Trophoblast cell (in vitro differentiated cells and primary cell): ENCODE measurements at regions not wholly inside any gene's neighbourhood (a gene's known extent, or its start where the extent isn't known, plus 50 kb on each side); places are given as distances from the start of the nearest gene placed in this dataset.

Experiments used
- DNase-seq, 2 donors: peaks; one replicate each; pipeline ENCODE4 v3.0.0-alpha.2; 2016
- H2AFZ ChIP-seq: 2 replicates; pipeline ENCODE4 v1.6.1; 2013; ENCODE audit warnings: low read length, moderate library complexity, mild to moderate bottlenecking; ENCODE audit not compliant: insufficient read depth, poor library complexity
- H2AK5ac ChIP-seq: 2 replicates; pipeline ENCODE4 v1.6.1; 2013; ENCODE audit warnings: mild to moderate bottlenecking, low read length
- H2BK120ac ChIP-seq: 2 replicates; pipeline ENCODE4 v1.6.1; 2013; ENCODE audit warnings: low read length, mild to moderate bottlenecking, moderate library complexity; ENCODE audit not compliant: insufficient read depth, poor library complexity
- H2BK12ac ChIP-seq: 2 replicates; pipeline ENCODE4 v1.6.1; 2013; ENCODE audit warnings: mild to moderate bottlenecking, low read length, moderate library complexity
- H2BK5ac ChIP-seq: 2 replicates; pipeline ENCODE4 v1.6.1; 2013; ENCODE audit warnings: low read length, low read depth, moderate library complexity, mild to moderate bottlenecking; ENCODE audit not compliant: poor library complexity
- H3K14ac ChIP-seq: 2 replicates; pipeline ENCODE4 v1.6.1; 2013; ENCODE audit warnings: mild to moderate bottlenecking, low read length
- H3K18ac ChIP-seq: 2 replicates; pipeline ENCODE4 v1.6.1; 2013; ENCODE audit warnings: mild to moderate bottlenecking, low read length
- H3K23ac ChIP-seq: 2 replicates; pipeline ENCODE4 v1.6.1; 2013; ENCODE audit warnings: low read length
- H3K27ac ChIP-seq: 2 replicates; pipeline ENCODE4 v1.5.1; 2013; ENCODE audit warnings: low read depth, mild to moderate bottlenecking, inconsistent platforms, low read length, moderate library complexity
- H3K27me3 ChIP-seq: 2 replicates; pipeline ENCODE4 v1.6.1; 2013; ENCODE audit warnings: inconsistent platforms, mild to moderate bottlenecking, low read length, moderate library complexity; ENCODE audit not compliant: insufficient read depth
- H3K36me3 ChIP-seq, 2 experiments: 1 replicate in 1 of 2; 2 replicates in 1 of 2; pipeline ENCODE4 v1.6.1; 2013; ENCODE audit warnings: low read length in 2 of 2, mild to moderate bottlenecking in 2 of 2, moderate library complexity in 1 of 2; ENCODE audit not compliant: insufficient read depth in 2 of 2, control insufficient read depth in 1 of 2
- H3K4ac ChIP-seq: 2 replicates; pipeline ENCODE4 v1.6.1; 2013; ENCODE audit warnings: low read depth, mild to moderate bottlenecking, low read length, moderate library complexity
- H3K4me1 ChIP-seq, 2 experiments: 1 replicate in 1 of 2; 2 replicates in 1 of 2; pipeline ENCODE4 v1.6.1; 2013; ENCODE audit warnings: low read length in 2 of 2, mild to moderate bottlenecking in 2 of 2, moderate library complexity in 1 of 2; ENCODE audit not compliant: insufficient read depth in 2 of 2, control insufficient read depth in 1 of 2
- H3K4me2 ChIP-seq: 2 replicates; pipeline ENCODE4 v1.6.1; 2013; ENCODE audit warnings: inconsistent platforms, mild to moderate bottlenecking, low read length, moderate library complexity
- H3K4me3 ChIP-seq: 2 replicates; pipeline ENCODE4 v1.5.1; 2013; ENCODE audit warnings: mild to moderate bottlenecking, low read depth, low read length, inconsistent platforms
- H3K79me1 ChIP-seq: one replicate; pipeline ENCODE4 v1.6.1; 2013; ENCODE audit warnings: low read length
- H3K79me2 ChIP-seq: 2 replicates; pipeline ENCODE4 v1.6.1; 2013; ENCODE audit warnings: low read length, mild to moderate bottlenecking; ENCODE audit not compliant: control insufficient read depth, insufficient read depth, poor library complexity
- H3K9ac ChIP-seq: 2 replicates; pipeline ENCODE4 v1.6.1; 2013; ENCODE audit warnings: mild to moderate bottlenecking, low read length
- H3K9me3 ChIP-seq: 2 replicates; pipeline ENCODE4 v1.6.1; 2013; ENCODE audit warnings: low read depth, mild to moderate bottlenecking, control low read depth, inconsistent platforms, low read length; ENCODE audit not compliant: insufficient read depth
- H4K12ac ChIP-seq: 2 replicates; pipeline ENCODE4 v1.6.1; 2013; ENCODE audit warnings: low read depth, mild to moderate bottlenecking, low read length, moderate library complexity
- H4K8ac ChIP-seq: 2 replicates; pipeline ENCODE4 v1.6.1; 2013; ENCODE audit warnings: low read depth, mild to moderate bottlenecking, low read length, moderate library complexity
- H4K91ac ChIP-seq: one replicate; pipeline ENCODE4 v1.6.1; 2013; ENCODE audit warnings: low read depth, mild to moderate bottlenecking, low read length, moderate library complexity
- WGBS: extraction: QIAGEN DNeasy Blood & Tissue Kit; methylation state at CpG from one replicate; pipeline ENCODE4 v1.1.7; 2013; ENCODE audit warnings: missing lambda C conversion rate; ENCODE audit not compliant: insufficient read length, insufficient coverage; ENCODE audit errors: extremely low coverage; 5-methylcytosine and 5-hydroxymethylcytosine counted together

DNA sequence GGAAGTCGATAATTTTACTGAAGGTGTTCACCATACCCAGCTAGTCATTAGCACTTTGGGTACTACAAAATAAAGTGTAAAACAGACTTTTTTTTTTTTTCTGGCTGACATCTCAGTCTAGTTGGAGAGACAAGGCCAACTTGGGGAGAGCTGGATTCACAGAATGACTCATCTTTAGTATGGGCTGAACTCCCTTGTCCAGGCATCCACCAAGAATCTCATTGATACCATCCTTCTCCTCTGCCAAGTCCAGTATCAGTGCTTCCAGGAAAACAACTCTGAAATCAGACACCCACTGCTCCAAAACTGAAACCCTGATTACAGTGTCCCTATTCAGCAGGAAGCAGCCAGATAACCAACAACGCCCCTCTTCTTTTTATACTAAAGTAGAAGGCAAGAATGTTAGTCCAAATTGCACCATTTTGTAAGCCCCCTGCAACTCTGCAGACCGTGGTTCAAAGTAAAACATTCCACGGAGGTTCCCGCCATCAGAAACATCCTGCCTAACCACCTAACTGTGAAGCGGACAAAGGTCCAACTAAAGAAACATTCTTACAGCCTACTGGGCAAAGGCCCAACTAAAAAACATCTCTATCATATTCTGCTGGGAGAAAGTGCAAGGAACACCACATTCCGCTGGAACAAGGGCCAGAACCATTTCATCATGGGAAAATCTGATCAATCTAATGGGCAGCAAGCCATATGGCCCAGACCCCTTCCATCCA is 728.2 kb downstream of the BRINP1 start:
- no peak overlapping the region for H4K91ac ChIP-seq
- H2BK12ac ChIP-seq, result no peak overlapping the region
- no peak overlapping the region for H2AK5ac ChIP-seq
- H3K4me3 ChIP-seq, result no peak overlapping the region
- H3K4me1 ChIP-seq, result peaks cover 0 to 9% of the 10 kb centered on the region in 2 experiments
- no peak overlapping the region for H3K4ac ChIP-seq
- DNase-seq, result no peak
- no peak overlapping the region for H3K18ac ChIP-seq
- H4K12ac ChIP-seq, result no peak overlapping the region
- no peaks in the 10 kb centered on the region for H3K36me3 ChIP-seq
- H2BK120ac ChIP-seq, result no peak overlapping the region
- H2BK5ac ChIP-seq, result no peak overlapping the region
- no peaks in the 10 kb centered on the region for H3K27me3 ChIP-seq
- H3K79me1 ChIP-seq, result no peaks in the 10 kb centered on the region
- H3K27ac ChIP-seq, result no peak overlapping the region
- no peak overlapping the region for H4K8ac ChIP-seq
- H3K14ac ChIP-seq, result no peak overlapping the region
- H3K79me2 ChIP-seq, result no peaks in the 10 kb centered on the region
- H3K4me2 ChIP-seq, result no peak overlapping the region
- H3K9ac ChIP-seq, result no peak overlapping the region
- H3K9me3 ChIP-seq, result no peaks in the 10 kb centered on the region
- H2AFZ ChIP-seq, result no peak overlapping the region
- no peak overlapping the region for H3K23ac ChIP-seq
- WGBS, result no CpG with 5 or more reads among the region's 7 CpGs

DNA sequence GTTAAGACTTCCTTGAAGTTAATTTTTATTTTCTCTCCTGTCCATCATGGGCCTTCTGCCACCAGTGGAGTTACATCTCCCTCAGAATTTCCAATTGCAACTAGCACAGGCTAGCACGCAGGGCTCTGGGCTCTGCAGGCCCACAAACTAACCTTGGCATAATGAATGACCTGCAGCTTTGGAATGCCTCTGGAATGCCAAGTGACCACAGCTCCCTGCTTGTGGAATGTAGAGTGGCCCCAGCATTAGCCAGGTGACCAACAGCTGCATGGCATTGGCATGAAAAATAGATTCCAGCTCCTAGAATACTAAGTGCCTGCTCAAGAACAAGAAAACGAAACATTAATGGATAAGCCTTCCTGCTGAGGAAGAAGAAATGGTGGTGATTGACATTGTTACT is 726.1 kb downstream of the BRINP1 start:
- no peak overlapping the region for H3K4ac ChIP-seq
- H3K4me3 ChIP-seq, result no peak overlapping the region
- H2BK120ac ChIP-seq, result no peak overlapping the region
- peak; percentile 31 to 39 for DNase-seq
- no peaks in the 10 kb centered on the region for H3K27me3 ChIP-seq
- H4K12ac ChIP-seq, result no peak overlapping the region
- no peak overlapping the region for H3K18ac ChIP-seq
- no peaks in the 10 kb centered on the region for H3K79me1 ChIP-seq
- H4K91ac ChIP-seq, result no peak overlapping the region
- peaks cover 0 to 9% of the 10 kb centered on the region in 2 experiments for H3K4me1 ChIP-seq
- WGBS, result no CpG with 5 or more reads among the region's 2 CpGs
- H3K36me3 ChIP-seq, result no peaks in the 10 kb centered on the region
- H3K79me2 ChIP-seq, result no peaks in the 10 kb centered on the region
- H3K9me3 ChIP-seq, result peaks cover 3% of the 10 kb centered on the region
- no peak overlapping the region for H2AFZ ChIP-seq
- H2AK5ac ChIP-seq, result no peak overlapping the region
- peak overlapping the region; percentile 18 for H3K4me2 ChIP-seq
- no peak overlapping the region for H4K8ac ChIP-seq
- no peak overlapping the region for H3K14ac ChIP-seq
- H2BK5ac ChIP-seq, result no peak overlapping the region
- H3K27ac ChIP-seq, result peak overlapping the region; percentile 64
- H3K9ac ChIP-seq, result no peak overlapping the region
- no peak overlapping the region for H2BK12ac ChIP-seq
- H3K23ac ChIP-seq, result no peak overlapping the region

DNA sequence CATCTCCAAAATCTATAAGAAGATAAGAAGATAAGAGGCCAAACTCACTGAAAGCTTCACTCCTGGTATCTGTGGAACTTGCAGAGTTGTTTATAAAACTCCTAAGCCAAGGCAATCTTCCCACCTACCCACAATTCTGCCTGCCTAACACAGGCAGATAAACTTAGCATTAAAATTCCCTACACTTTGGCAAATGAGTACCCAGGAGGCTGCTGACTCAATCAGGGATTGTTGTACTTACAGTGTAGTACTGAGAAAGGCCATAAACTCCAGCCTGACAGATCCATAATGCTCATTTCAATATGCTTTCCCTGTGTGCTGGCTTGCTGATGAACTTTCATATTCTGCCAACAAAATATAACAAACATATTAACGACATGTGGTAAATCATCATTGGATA is 725.2 kb downstream of the BRINP1 start:
- Histone ChIP-seq H3K4me2 (no peak overlapping the region), H3K27me3 (no peaks in the 10 kb centered on the region), H4K12ac (no peak overlapping the region), H3K4ac (no peak overlapping the region), H3K4me3 (no peak overlapping the region), H3K79me2 (no peaks in the 10 kb centered on the region), H3K27ac (no peak overlapping the region), H3K79me1 (no peaks in the 10 kb centered on the region), H3K23ac (no peak overlapping the region), H2BK120ac (peak overlapping the region; percentile 12), H2BK5ac (no peak overlapping the region), H3K4me1 (peaks cover 0 to 9% of the 10 kb centered on the region in 2 experiments), H3K9ac (no peak overlapping the region), H3K36me3 (no peaks in the 10 kb centered on the region), H2AFZ (no peak overlapping the region), H3K9me3 (peaks cover 3% of the 10 kb centered on the region), H2BK12ac (no peak overlapping the region), H4K91ac (no peak overlapping the region), H4K8ac (no peak overlapping the region), H3K14ac (no peak overlapping the region), H2AK5ac (no peak overlapping the region), H3K18ac (no peak overlapping the region)
- DNase-seq, result no peak
- WGBS, result no CpG with 5 or more reads among the region's 1 CpG

DNA sequence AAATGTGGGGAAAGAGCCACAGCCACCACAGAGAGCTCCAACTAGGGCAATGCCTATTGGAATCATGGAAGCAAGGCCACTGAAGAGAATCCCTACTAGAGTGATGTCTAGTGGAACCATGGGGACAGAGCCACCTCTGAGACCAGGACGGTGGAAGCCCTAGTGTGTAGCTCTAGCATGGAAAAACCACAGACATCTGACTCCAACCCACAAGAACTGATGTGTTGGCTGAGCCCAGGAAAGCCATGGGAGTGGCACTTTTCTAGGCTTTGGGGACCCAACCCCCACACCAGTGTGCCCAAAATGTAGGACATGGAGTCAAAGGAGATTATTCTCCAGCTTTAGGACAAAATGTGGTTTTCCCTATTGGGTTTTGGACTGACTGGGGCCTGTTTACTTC is 721.9 kb downstream of the BRINP1 start:
- Histone ChIP-seq H3K79me1 (no peaks in the 10 kb centered on the region), H2BK5ac (no peak overlapping the region), H3K79me2 (no peaks in the 10 kb centered on the region), H3K18ac (no peak overlapping the region), H3K4me1 (peaks cover 0 to 2% of the 10 kb centered on the region in 2 experiments), H3K9me3 (peaks cover 3% of the 10 kb centered on the region), H2AK5ac (no peak overlapping the region), H3K27ac (no peak overlapping the region), H3K27me3 (no peaks in the 10 kb centered on the region), H3K9ac (no peak overlapping the region), H3K36me3 (no peaks in the 10 kb centered on the region), H2BK12ac (no peak overlapping the region), H3K4me3 (no peak overlapping the region), H3K4ac (no peak overlapping the region), H3K23ac (no peak overlapping the region), H4K8ac (no peak overlapping the region), H2BK120ac (no peak overlapping the region), H2AFZ (no peak overlapping the region), H3K4me2 (no peak overlapping the region), H4K12ac (no peak overlapping the region), H3K14ac (no peak overlapping the region), H4K91ac (no peak overlapping the region)
- DNase-seq, result no peak
- no CpG with 5 or more reads among the region's 1 CpG for WGBS
